ACHN (cell line): ENCODE measurements at regions not wholly inside any gene's neighbourhood (a gene's known extent, or its start where the extent isn't known, plus 50 kb on each side); places are given as distances from the start of the nearest gene placed in this dataset.

Experiments
- DNase-seq: peaks from one replicate; pipeline ENCODE4 v3.0.0-alpha.2; 2015
- in situ Hi-C: cut with HindIII; loops from 2 replicates; pipeline ENCODE4 v1.10.0; 2017; ENCODE audit warnings: low sequenced_read_pairs, low pct_ligation_motif_present, low pct_unique_long_range_greater_than_20kb

DNA sequence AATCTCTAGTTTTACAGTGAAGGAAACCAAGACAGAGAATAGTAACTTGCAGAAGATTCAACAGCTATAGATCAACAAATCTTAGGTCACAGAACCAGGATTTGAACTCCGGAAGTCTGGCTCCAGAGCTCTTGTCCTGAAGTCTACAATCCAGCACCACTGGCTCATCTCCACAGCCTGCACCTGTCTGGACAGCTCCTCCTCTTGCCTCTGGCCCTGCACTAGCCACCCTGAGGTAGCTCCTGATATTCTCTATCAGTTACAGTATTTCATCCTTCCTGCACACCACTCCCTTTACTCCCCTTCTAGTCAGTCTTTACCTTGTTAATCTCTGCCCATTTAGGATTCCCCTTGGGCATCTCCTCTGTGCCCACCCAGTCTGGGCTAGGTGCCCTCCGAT is 58.1 kb upstream of the LNX1 start:
- in situ Hi-C loops = no loop called here
- DNase-seq = no peak

GRCh38 chr4:53647547-53647946 is 56.3 kb upstream of the LNX1 start:
- in situ Hi-C loops = no loop called here
- DNase-seq = no peak

GRCh38 chr4:53646795-53647194 is 55.5 kb upstream of the LNX1 start:
- DNase-seq = no peak
- in situ Hi-C loops = no loop called here

DNA sequence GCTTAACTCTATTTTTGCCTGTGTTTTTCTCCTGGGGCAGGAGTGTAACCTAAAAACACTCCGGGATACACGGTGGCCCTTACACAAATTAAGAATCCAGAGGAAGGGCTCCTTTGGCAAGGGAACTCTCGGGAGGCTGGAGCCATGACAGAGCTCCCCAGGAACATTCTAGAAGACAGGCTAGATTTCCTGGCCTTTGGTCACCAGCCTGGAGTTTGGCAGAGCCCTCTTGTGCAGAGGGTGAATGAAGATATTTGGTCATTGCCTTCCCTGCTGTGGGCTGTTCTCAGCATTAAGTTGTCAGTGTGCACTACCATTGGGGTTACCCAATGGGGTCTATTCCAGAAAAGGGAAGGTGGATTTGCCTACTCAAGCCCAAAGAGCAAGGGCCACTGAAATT is 53.8 kb upstream of the LNX1 start:
- in situ Hi-C loops = no loop called here
- DNase-seq = no peak

DNA sequence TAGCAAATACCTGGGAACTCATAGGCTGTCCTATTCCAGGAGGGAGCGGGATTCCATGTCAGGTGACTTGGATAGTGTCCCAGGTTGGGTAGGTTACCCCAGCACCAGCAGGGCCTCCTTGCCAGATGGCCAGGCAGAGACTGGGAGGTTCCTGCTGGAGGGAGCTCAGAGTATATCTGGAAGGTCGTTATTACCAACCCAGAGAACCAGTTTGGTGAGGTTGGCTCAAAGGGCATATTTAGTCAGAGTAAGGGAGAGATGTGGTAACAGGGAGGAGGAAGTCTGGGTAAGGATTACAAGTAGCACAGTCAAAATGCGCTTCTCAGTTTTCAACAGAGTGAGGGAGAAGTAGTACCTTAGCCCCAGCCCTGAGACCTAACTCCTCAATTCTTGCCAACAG is 53.3 kb upstream of the LNX1 start:
- DNase-seq = no peak
- in situ Hi-C loops = no loop called here
